GM20000 (cell line): ENCODE measurements at regions not wholly inside any gene's neighbourhood (a gene's known extent, or its start where the extent isn't known, plus 50 kb on each side); places are given as distances from the start of the nearest gene placed in this dataset.
"Not testable (repeated sequence)": the region's sequence is repeated elsewhere in the genome, so short reads cannot be mapped to it uniquely, and the experiment has no call there.

Source experiments
- DNase-seq: peaks from one replicate; pipeline ENCODE4 v3.0.0; 2012; ENCODE audit warnings: low spot score
- CTCF ChIP-seq: IDR thresholded peaks from 2 replicates; pipeline ENCODE4 v1.5.1; 2012; ENCODE audit warnings: mild to moderate bottlenecking, control low read depth; ENCODE audit errors: extremely low read depth, missing control alignments

DNA sequence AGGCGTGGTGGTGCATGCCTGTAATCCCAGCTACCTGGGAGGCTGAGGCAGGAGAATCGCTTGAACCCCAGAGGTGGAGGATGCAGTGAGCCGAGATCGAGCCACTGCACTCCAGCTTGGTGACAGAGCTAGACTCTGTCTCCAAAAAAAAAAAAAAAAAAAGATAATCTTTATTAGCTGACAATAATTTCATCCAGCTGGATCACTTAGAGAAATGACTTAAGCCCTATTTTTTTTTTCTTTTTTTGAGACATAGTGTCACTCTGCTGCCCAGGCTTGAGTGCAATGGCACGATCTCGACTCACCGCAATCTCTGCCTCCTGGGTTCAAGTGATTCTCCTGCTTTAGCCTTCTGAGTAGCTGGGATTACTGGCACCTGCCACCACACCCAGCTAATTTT lies 51.6 kb upstream of the MAP4K4 start:
- DNase-seq = not testable (repeated sequence)

GRCh38 chr2:101644842-101645383 lies 52.6 kb upstream of the MAP4K4 start:
- no peak for TF ChIP-seq CTCF
- no peak for DNase-seq

DNA sequence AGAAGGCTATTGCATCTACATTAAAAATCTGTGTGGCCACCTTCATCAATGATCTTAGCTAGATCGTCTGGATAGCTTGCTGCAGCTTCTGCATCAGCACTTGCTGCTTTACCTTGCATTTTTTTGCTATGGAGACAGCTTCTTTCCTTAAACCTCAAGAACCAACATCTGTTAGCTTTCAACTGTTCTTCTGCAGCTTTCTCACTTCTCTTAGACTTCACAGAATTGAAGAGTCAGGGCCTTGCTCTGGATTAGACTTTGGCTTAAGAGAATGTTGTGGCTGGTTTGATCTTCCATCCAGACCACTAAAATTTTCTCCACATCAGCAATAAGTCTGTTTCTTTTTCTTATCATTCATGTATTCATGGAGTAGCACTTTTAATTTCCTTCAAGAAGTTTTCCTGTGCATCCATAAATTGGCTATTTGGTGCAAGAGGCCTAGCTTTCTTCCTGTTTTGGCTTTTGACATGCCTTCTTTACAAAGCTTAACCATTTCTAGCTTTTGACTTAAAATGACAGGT lies 54.4 kb upstream of the MAP4K4 start:
- TF ChIP-seq CTCF = no peak
- no peak for DNase-seq

GRCh38 chr2:101638817-101639605 lies 58.5 kb upstream of the MAP4K4 start:
- TF ChIP-seq CTCF = no peak
- DNase-seq = no peak

DNA sequence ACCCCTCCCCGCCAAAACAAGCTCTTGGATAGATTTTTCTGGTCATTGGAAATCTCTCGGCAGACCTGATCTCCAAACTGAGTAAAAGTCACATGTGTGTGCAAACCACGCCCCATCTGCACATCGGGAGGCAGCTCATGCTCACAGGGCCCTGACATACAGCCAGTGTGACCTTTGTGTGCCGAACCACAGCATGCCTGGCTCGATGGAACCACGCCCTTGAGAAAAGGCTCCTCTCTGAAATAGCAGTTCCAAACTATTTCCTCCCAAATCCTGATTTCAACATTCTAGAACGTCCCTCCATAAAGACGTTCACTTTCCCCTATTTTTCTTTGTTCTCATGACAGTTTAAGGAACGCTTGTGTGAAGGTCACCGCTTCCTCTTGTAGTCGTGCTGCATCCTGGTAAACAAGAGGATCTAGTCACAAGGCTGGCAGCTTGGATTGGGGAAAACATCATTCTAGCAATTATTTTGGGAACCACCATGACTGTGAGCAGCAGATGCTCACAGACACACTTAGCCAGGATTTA lies 59.3 kb upstream of the MAP4K4 start:
- TF ChIP-seq CTCF = no peak
- no peak for DNase-seq

DNA sequence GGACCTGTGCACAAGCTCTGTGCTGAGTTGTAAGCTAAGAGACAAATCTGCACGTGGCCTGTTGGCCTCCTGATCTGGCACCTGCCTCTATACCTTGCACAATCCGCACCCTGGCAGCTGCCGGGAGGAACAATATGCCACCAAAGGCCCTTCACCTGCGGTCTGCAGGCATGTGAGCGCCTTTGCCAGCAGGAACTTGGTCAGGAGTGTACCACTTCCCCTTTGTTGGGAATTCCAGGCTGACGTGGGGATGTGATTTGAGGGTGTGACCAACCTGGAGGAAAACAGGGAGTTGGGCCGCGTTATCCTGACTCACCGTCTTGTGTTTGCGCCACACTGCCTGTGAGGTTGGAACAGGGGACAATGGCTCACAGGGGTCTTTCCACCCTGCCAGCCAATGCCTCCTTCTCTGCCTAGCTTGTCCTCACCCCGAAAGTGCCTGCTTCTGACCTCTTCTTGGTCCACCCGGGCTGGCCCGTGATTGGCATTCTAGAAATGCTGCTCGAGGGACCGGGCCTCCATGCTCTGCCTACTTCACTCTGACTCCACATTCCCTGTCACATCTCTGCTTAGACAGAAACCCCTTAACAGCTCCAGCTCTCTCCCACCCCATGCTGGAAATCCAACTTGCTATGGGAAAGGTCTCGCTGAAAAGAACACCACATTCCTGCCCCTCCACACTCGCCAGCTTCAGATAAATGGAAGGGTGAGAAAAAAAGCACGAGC lies 67.1 kb upstream of the MAP4K4 start:
- no peak for TF ChIP-seq CTCF
- DNase-seq = no peak

- no peak for TF ChIP-seq CTCF
These were observed 69.5 kb upstream of the MAP4K4 start for GRCh38 chr2:101628030-101628392.

More at GRCh38 chr2:101628030-101628392, 69.5 kb upstream of the MAP4K4 start:
- DNase-seq = no peak
